NOMO-1 (cell line): ENCODE measurements at regions not wholly inside any gene's neighbourhood (a gene's known extent, or its start where the extent isn't known, plus 50 kb on each side); places are given as distances from the start of the nearest gene placed in this dataset.
A peak's percentile ranks its signal among the peaks of the same experiment; 100 is the strongest.
"Not testable (repeated sequence)": the region's sequence is repeated elsewhere in the genome, so short reads cannot be mapped to it uniquely, and the experiment has no call there.

Experiments used
- DNase-seq, 2 experiments: peaks; one replicate each; lab custom pipeline; 2025; ENCODE audit not compliant: unreplicated experiment in 2 of 2; lab: John Stamatoyannopoulos, UW

DNA sequence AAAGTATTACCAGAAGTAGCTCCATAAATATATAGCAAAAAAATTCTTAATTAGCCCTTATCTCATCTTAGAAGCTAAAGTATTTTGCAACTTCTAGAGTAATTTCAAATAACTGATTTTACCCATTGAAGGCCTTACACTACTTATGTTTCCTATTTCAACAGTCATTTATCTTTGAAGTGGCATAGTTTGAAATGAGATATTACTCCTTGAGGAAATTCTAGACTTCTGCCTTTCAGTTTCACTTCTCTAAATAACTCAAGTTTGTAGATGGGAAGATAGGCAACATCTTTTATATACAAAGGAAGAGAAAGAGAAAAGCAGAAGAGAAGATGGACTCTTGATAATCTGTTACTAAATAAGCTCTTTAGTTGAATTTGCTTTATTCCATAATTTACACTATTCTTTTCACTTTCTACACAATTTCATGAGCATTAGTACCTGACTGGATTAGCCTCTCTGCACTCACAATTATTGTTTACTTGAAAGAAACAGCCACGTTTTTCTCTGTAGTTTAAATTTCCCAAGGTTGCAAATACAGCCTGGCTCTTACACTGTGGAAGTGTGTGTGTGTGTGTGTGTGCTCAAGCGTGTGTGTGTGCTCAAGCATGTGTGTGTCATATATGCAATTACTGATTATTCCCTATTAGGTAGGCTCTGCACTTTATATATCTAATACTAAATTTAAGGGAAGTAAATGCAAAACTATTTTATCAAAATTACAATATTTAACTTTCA, 60.6 kb upstream of the EMB start:
- peak; percentile 79 to 99 for DNase-seq

DNA sequence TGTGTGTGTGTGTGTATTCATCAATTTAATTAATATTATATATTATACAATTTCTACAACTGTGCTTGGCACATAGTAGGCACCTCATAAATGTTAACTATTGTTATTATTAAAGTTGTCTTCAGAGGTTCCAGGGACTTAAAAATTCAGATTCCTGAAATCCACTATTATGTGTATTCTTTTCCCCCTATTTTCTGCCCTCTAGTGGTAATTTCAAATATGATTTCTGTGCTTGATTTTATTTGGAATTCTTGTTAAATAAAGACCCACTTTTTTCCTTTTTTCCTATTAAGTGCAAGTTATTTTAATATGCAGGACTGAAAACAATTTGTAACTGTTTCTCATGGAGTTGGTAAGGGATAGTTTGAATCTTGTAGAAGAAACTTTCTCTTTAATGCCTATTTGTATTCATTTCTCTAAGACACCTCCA, 72.0 kb upstream of the EMB start:
- DNase-seq, result peak in 1 of 2 experiments; percentile 4

GRCh38 chr5:50521060-50521459, 80.0 kb upstream of the EMB start:
- DNase-seq, result not testable (repeated sequence)

GRCh38 chr5:50527514-50528060, 86.5 kb upstream of the EMB start:
- not testable (repeated sequence) for DNase-seq

DNA sequence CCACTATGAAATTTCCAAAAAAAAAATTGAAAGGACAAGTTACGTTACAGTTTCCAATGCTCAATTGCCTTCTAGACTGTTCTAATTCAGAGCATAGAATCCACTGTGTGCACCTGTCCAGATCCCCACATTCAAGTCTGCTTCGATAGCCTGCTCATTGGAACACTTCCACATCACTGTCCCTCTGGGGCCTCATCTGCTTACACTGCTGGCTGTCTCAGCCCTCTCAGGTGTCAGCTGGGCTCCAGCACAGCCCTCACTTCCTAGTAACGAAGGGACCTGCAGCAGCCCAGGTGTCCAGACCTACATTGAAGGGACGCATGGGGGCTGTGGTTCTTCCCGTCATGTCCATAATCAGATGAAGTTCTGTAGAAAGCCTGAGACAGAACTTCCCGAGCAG, 94.3 kb upstream of the EMB start:
- DNase-seq, result no peak

DNA sequence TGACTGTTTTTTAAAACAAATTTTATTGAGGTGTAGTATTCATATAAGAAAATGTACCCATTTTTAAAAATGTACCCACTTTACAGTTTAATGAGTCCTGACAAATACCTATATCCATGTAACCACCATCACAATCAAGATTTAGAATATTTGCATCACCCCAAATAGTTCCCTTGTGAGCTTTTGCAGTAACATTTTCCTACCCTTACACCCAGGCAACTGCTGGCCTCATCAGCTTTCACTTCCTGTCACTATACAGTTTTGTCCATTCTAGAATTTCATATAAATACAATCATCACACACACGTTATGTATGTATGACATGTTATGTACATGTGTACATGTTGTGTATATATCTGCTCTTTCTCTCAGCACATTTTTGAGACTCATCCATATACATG, 96.4 kb upstream of the EMB start:
- peak; percentile 21 to 34 for DNase-seq

DNA sequence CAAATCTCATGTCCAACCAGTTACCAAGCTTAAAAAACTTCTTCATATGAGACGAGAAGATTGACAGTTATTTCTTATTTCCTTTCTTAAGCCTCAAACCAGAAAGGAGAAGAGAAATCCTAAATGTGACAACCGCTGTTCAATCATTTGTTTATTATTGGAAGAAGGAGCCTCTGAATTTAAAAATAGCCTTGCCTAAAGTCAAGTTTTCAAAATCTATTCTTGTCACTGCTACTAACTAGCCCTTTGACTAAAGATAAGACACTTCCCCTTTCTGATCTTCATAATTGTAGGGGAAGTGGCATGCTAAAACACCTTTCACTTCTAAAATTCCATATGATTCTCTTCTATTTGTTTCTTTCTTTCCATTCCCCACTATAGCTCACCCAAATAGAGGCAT, 106.2 kb upstream of the EMB start:
- peak; percentile 87 to 99 for DNase-seq

- no peak for DNase-seq
Measured at GRCh38 chr5:50550267-50550666, 109.2 kb upstream of the EMB start.

GRCh38 chr5:50550993-50551392, 109.9 kb upstream of the EMB start:
- DNase-seq, result no peak

DNA sequence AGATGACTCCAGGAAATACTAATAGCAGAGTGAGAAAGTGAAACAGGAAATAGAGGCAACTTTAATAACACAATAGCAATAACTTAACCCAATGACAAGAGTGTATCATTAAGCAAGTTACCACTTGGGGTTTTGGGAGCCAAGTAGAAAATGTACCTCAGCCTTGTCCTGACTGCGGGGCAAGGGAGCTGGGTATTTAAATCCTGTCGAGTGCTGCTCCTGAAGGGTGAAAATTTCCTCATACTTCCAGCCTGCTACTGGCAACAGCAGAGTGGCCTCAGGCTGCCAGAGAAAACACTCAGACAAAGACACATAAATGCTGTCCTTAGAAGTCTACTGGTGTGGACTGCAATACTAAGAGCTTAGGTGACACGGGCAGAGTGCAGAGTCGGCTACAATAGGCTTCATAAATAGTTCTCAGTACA, 112.5 kb upstream of the EMB start:
- DNase-seq, result peak; percentile 34 to 67

GRCh38 chr5:50558640-50559039, 107.8 kb upstream of the PARP8 start:
- DNase-seq, result not testable (repeated sequence)

DNA sequence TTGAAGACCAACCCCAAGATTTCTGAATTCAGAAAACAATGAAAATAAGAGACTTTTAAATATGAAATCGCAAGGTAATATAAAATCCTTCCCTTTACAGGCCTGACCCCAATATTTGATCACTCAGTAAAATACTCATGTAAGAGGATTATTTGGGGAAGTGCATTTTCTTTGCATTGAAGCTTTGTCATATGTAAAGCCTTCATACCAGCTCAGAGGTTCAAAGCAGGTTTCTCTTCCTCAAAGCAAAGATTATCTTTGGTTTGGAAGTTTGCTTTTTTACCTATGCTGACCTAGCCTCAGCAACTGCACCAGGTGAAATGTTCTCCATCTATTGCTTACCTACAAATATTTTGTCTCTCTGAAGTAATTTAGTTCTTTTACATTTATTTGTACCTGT, 106.5 kb upstream of the PARP8 start:
- peak; percentile 13 to 87 for DNase-seq

DNA sequence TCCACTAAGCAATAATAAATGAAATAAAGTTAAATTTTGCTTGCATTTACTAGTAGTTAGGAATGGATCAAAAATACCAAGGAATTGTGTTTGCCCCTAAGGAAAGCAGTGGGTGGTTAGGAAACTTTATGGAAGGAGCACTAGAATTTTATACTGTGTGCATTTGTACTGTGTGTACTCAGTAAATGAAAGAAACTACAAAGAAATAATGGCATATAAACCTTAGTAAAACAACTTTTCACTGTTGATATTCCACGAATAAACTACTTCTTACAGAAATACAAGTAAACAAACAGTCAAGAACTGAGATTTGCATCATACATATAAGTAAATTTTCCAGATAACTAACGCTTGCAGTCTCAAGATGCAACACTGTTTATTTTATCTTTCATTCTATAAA, 103.7 kb upstream of the PARP8 start:
- DNase-seq, result no peak

DNA sequence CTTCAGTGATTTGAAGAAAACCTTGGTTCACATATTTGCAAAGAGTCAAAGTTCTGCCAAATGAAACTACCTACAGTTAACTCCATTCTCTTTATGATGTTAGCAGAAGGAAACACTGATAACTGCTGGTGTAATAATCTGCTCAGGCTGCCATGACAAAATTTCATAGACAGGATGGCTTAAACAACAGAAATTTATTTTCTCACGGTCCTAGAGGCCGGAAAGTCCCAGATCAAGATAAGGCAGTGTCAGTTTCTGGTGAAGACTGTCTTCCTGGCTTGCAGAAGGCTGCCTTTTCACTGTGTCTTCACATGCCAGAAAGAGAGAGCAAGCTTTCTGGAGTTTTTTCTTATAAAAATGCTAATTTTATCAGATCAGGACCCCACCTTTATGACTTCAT, 102.4 kb upstream of the PARP8 start:
- DNase-seq, result no peak

DNA sequence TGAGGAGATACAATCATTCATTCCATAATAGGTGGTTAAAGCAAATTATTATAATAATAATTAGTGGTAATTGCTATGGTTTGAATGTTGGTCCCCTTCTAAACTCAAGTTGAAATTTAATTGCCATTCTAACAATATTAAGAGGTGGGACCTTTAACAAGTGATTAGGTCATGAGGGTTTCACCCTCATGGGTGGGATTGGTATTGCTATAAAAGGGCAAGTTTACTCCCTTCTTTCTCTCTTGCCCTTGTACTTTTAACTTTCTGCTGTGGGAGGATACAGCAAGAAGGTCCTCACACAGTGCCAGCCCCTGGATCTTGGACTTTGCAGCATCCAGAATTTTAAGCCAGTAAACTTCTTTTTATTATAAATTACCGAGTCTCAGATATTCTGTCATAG, 101.9 kb upstream of the PARP8 start:
- no peak for DNase-seq

DNA sequence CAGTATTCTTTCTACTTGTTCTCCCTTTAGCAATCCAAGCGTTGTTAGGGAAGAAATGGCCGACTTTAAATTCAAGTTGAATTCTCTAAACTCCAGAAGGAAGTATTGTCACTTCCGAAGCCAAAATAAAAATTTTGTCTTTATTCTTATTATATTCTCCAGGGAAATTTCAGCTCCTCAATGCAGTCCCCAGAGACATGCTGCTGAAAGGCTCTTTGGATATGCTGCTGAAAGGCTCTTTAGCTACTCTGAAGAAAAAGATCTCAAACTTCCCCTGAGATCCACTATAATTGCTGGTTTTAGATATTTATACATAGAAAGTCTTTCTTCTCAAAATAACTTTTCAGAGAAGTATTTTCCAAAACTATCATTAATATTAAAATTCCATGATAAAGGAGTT, 92.3 kb upstream of the PARP8 start:
- DNase-seq, result no peak

GRCh38 chr5:50575740-50576139, 90.7 kb upstream of the PARP8 start:
- DNase-seq, result no peak

- no peak for DNase-seq
Measured at GRCh38 chr5:50576265-50576664, 90.2 kb upstream of the PARP8 start.

GRCh38 chr5:50576686-50577256, 89.7 kb upstream of the PARP8 start:
- peak in 1 of 2 experiments; percentile 70 for DNase-seq

- DNase-seq, result no peak
Measured at GRCh38 chr5:50580506-50580905, 85.9 kb upstream of the PARP8 start.

GRCh38 chr5:50581845-50582244, 84.6 kb upstream of the PARP8 start:
- DNase-seq, result not testable (repeated sequence)

- no peak for DNase-seq
Measured at GRCh38 chr5:50582699-50583098, 83.7 kb upstream of the PARP8 start.
